ENCODE measurements at regions not wholly inside any gene's neighbourhood (a gene's known extent, or its start where the extent isn't known, plus 50 kb on each side); places are given as distances from the start of the nearest gene placed in this dataset.
"Not testable (repeated sequence)": the region's sequence is repeated elsewhere in the genome, so short reads cannot be mapped to it uniquely, and the experiment has no call there.

- no peak for DNase-seq
Observed at GRCh38 chr13:42485272-42485671, 88.7 kb upstream of the TNFSF11 start.

GRCh38 chr13:42486711-42487198 lies 87.2 kb upstream of the TNFSF11 start:
- DNase-seq: no peak

GRCh38 chr13:42487221-42487620 lies 86.7 kb upstream of the TNFSF11 start:
- no peak for DNase-seq

GRCh38 chr13:42490676-42491075 lies 83.3 kb upstream of the TNFSF11 start:
- no peak for DNase-seq

GRCh38 chr13:42492372-42492920 lies 81.5 kb upstream of the TNFSF11 start:
- DNase-seq: no peak

- no peak for DNase-seq
Observed at GRCh38 chr13:42494157-42494556, 79.8 kb upstream of the TNFSF11 start.

GRCh38 chr13:42495255-42495654 lies 78.7 kb upstream of the TNFSF11 start:
- DNase-seq: no peak

GRCh38 chr13:42495751-42496150 lies 78.2 kb upstream of the TNFSF11 start:
- no peak for DNase-seq

- not testable (repeated sequence) for DNase-seq
Observed at GRCh38 chr13:42496926-42497554, 76.9 kb upstream of the TNFSF11 start.

- DNase-seq: no peak
Observed at GRCh38 chr13:42497798-42498197, 76.2 kb upstream of the TNFSF11 start.

GRCh38 chr13:42498521-42498920 lies 75.4 kb upstream of the TNFSF11 start:
- DNase-seq: no peak

Data from activated effector memory CD4-positive, alpha-beta T cell treated with anti-CD3 and anti-CD28 coated beads, Interleukin-2, amount 50 U/mL, for 16 hours (primary cell).